ENCODE measurements at regions not wholly inside any gene's neighbourhood (a gene's known extent, or its start where the extent isn't known, plus 50 kb on each side); places are given as distances from the start of the nearest gene placed in this dataset.

DNA sequence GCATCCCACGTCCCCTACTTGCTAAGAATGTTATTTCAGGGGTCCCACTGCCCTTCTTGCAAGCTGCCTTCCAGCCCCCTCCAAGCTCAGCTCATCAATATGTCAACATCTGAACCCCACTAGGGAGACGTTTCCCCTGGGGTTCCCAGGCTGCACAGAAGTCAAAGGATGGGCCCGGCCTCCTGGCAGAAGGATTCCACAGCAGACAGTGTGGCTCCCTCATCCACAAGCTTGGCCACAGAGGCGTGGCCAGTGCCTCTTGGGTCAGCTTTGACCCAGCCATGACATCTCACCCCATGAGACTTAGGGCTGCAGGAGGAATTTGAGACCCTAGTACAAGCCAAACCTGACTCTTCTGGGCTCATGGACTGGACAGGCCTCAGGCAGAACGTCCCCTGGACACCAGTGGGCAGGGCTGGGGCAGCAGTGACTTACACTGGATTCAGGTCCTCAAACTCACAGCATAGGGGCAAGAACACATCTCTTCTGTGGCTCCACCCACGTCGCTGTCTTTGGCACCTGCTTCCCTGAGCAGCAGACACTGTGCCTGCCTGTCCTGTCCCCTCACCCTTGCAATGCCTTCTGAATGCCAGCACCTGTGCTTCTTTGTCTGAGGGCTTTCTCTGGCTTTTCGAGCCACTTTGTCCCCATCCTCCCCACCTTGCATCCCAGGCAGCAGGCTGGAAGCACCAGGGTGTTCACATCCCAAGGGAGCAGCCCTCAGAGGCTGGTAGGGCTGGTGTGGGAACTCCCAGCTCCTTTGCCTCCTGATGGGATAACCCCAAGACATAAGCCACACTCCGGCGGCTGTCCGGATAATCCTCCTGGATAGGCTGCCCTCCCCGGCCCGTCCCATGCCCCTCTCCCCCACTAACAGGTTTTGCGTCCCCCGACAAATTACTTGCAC, 56.0 kb upstream of the ENPP7 start:
- Histone ChIP-seq H3K4me2 (no peak overlapping the region), H3K27me3 (no peaks in the 10 kb centered on the region), H3K79me2 (no peaks in the 10 kb centered on the region), H3K9me2 (replicated peaks; ENCODE audit: insufficient read depth) (no peaks in the 10 kb centered on the region), H3K9me3 (ENCODE audit: low read depth) (no peaks in the 10 kb centered on the region), H3K4me1 (ENCODE audit: insufficient read depth) (no peaks in the 10 kb centered on the region), H3K36me3 (replicated peaks; ENCODE audit: insufficient read depth, low read depth) (no peaks in the 10 kb centered on the region), H2AFZ (no peak overlapping the region), H4K20me1 (ENCODE audit: insufficient read depth, poor library complexity, severe bottlenecking) (no peaks in the 10 kb centered on the region), H3K4me3 (no peak overlapping the region), H3K27ac (no peak overlapping the region)
- DNase-seq (ENCODE audit: low spot score), result no peak
- TF ChIP-seq EZH2phosphoT487 (IDR thresholded peaks at IDR 0.05; ENCODE audit: low read depth, severe bottlenecking, unreplicated experiment), result no peak
- no peak for TF ChIP-seq EZH2 (IDR thresholded peaks at IDR 0.05; ENCODE audit: borderline replicate concordance)
- TF ChIP-seq CTCF (IDR thresholded peaks at IDR 0.05; ENCODE audit: poor library complexity), result no peak
- WGBS (ENCODE audit: low lambda C conversion rate, missing lambda C conversion rate), result 84% methylated on average over 15 of the region's 15 CpGs

- no peaks in the 10 kb centered on the region for H3K9me2 ChIP-seq (replicated peaks; ENCODE audit: insufficient read depth)
- H3K9me3 ChIP-seq (ENCODE audit: low read depth), result no peaks in the 10 kb centered on the region
- no peak overlapping the region for H3K27ac ChIP-seq
- no peaks in the 10 kb centered on the region for H3K27me3 ChIP-seq
- H3K4me2 ChIP-seq, result no peak overlapping the region
- H4K20me1 ChIP-seq (ENCODE audit: insufficient read depth, poor library complexity, severe bottlenecking), result no peaks in the 10 kb centered on the region
- 64% methylated on average over 2 of the region's 2 CpGs for WGBS (ENCODE audit: low lambda C conversion rate, missing lambda C conversion rate)
- no peaks in the 10 kb centered on the region for H3K4me1 ChIP-seq (ENCODE audit: insufficient read depth)
- H2AFZ ChIP-seq, result no peak overlapping the region
- no peaks in the 10 kb centered on the region for H3K79me2 ChIP-seq
- no peak overlapping the region for H3K4me3 ChIP-seq
- no peak for TF ChIP-seq CTCF (IDR thresholded peaks at IDR 0.05; ENCODE audit: poor library complexity)
- no peak for TF ChIP-seq EZH2phosphoT487 (IDR thresholded peaks at IDR 0.05; ENCODE audit: low read depth, severe bottlenecking, unreplicated experiment)
- TF ChIP-seq EZH2 (IDR thresholded peaks at IDR 0.05; ENCODE audit: borderline replicate concordance), result no peak
- H3K36me3 ChIP-seq (replicated peaks; ENCODE audit: insufficient read depth, low read depth), result no peaks in the 10 kb centered on the region
- no peak for DNase-seq (ENCODE audit: low spot score)
Measured at GRCh38 chr17:79673517-79673916, 57.2 kb upstream of the ENPP7 start.

- no peaks in the 10 kb centered on the region for H3K36me3 ChIP-seq (replicated peaks; ENCODE audit: insufficient read depth, low read depth)
- H4K20me1 ChIP-seq (ENCODE audit: insufficient read depth, poor library complexity, severe bottlenecking), result no peaks in the 10 kb centered on the region
- H3K4me1 ChIP-seq (ENCODE audit: insufficient read depth), result no peaks in the 10 kb centered on the region
- H3K9me3 ChIP-seq (ENCODE audit: low read depth), result no peaks in the 10 kb centered on the region
- no peak for TF ChIP-seq EZH2 (IDR thresholded peaks at IDR 0.05; ENCODE audit: borderline replicate concordance)
- TF ChIP-seq EZH2phosphoT487 (IDR thresholded peaks at IDR 0.05; ENCODE audit: low read depth, severe bottlenecking, unreplicated experiment), result no peak
- no peak for TF ChIP-seq CTCF (IDR thresholded peaks at IDR 0.05; ENCODE audit: poor library complexity)
- no peak overlapping the region for H3K4me2 ChIP-seq
- H3K9me2 ChIP-seq (replicated peaks; ENCODE audit: insufficient read depth), result no peaks in the 10 kb centered on the region
- no peak overlapping the region for H2AFZ ChIP-seq
- H3K27ac ChIP-seq, result no peak overlapping the region
- H3K4me3 ChIP-seq, result no peak overlapping the region
- no peak for DNase-seq (ENCODE audit: low spot score)
- no peaks in the 10 kb centered on the region for H3K79me2 ChIP-seq
- 92% methylated on average over 5 of the region's 5 CpGs for WGBS (ENCODE audit: low lambda C conversion rate, missing lambda C conversion rate)
- H3K27me3 ChIP-seq, result no peaks in the 10 kb centered on the region
Measured at GRCh38 chr17:79672496-79672895, 58.2 kb upstream of the ENPP7 start.
